ENCODE measurements at regions not wholly inside any gene's neighbourhood (a gene's known extent, or its start where the extent isn't known, plus 50 kb on each side); places are given as distances from the start of the nearest gene placed in this dataset.

- Histone ChIP-seq H3K4me2 (no peak overlapping the region), H3K4me3 (no peak overlapping the region), H3K9me3 (peaks cover 30% of the 10 kb centered on the region), H3K27ac (no peak overlapping the region), H3K4me1 (peaks cover 17% of the 10 kb centered on the region)
- no peak for ATAC-seq
- WGBS (ENCODE audit: missing lambda C conversion rate): 50% methylated on average over 6 of the region's 6 CpGs
- TF ChIP-seq HMGXB4 (CRISPR knock-in tag; IDR thresholded peaks at IDR 0.05; ENCODE audit: borderline replicate concordance): no peak
- TF ChIP-seq MAFK (IDR thresholded peaks at IDR 0.05; ENCODE audit: partially characterized antibody): no peak
- no peak for TF ChIP-seq NPAS2 (CRISPR knock-in tag; IDR thresholded peaks at IDR 0.05; ENCODE audit: borderline replicate concordance)
- no peak for TF ChIP-seq KDM1A (IDR thresholded peaks at IDR 0.05; ENCODE audit: low read depth)
- TF ChIP-seq HOXB5 (CRISPR knock-in tag; IDR thresholded peaks at IDR 0.05): no peak
- TF ChIP-seq ZNF302 (CRISPR knock-in tag; IDR thresholded peaks at IDR 0.05): no peak
- no peak for TF ChIP-seq EP300 (IDR thresholded peaks at IDR 0.05)
- TF ChIP-seq PHF8 (IDR thresholded peaks at IDR 0.05; ENCODE audit: borderline replicate concordance, low read depth): no peak
- no peak for TF ChIP-seq KDM5A (IDR thresholded peaks at IDR 0.05)
- no peak for TF ChIP-seq FOXS1 (CRISPR knock-in tag; IDR thresholded peaks at IDR 0.05)
- no peak for TF ChIP-seq FOSL2 (IDR thresholded peaks at IDR 0.05)
- no peak for TF ChIP-seq FOSL2 (CRISPR knock-in tag; IDR thresholded peaks at IDR 0.05)
- TF ChIP-seq RFX5 (IDR thresholded peaks at IDR 0.05): no peak
- no peak for TF ChIP-seq NR3C1 (IDR thresholded peaks at IDR 0.05)
- no peak for TF ChIP-seq FOSB (CRISPR knock-in tag; IDR thresholded peaks at IDR 0.05)
- no peak for FAIRE-seq
- ChIA-PET POLR2A (no interaction called here), CTCF (no interaction called here)
- no peak for DNase-seq (ENCODE audit: low read depth in 1 of 2, low spot score in 1 of 2)
Observed at GRCh38 chrX:1802912-1803311, 188.1 kb downstream of the ASMT start.

GRCh38 chrX:1803741-1804140, 188.9 kb downstream of the ASMT start:
- ChIA-PET CTCF (no interaction called here), POLR2A (no interaction called here)
- no peak overlapping the region for H3K4me2 ChIP-seq
- ATAC-seq (no peak), DNase-seq (ENCODE audit: low read depth in 1 of 2, low spot score in 1 of 2) (no peak), FAIRE-seq (no peak)
- 96% methylated on average over 3 of the region's 3 CpGs for WGBS (ENCODE audit: missing lambda C conversion rate)
- H3K9me3 ChIP-seq: peaks cover 30% of the 10 kb centered on the region
- H3K4me1 ChIP-seq: peaks cover 16% of the 10 kb centered on the region
- H3K27ac ChIP-seq: no peak overlapping the region
- TF ChIP-seq ATOH8 (CRISPR knock-in tag; IDR thresholded peaks at IDR 0.05; ENCODE audit: low read depth) (no peak), ESRRA (IDR thresholded peaks at IDR 0.05; ENCODE audit: borderline replicate concordance, low read length) (no peak), POLR2A (IDR thresholded peaks at IDR 0.05; ENCODE audit: low read length) (no peak), CBX8 (IDR thresholded peaks at IDR 0.05) (no peak), ZC3H11A (IDR thresholded peaks at IDR 0.05) (no peak), FOSB (CRISPR knock-in tag; IDR thresholded peaks at IDR 0.05) (no peak), ZFP36 (IDR thresholded peaks at IDR 0.05; ENCODE audit: borderline replicate concordance, partially characterized antibody) (no peak), SREBF2 (IDR thresholded peaks at IDR 0.05) (no peak), MAZ (IDR thresholded peaks at IDR 0.05; ENCODE audit: borderline replicate concordance, low read depth, low read length) (no peak), JUNB (IDR thresholded peaks at IDR 0.05) (no peak)
- no peak overlapping the region for H3K4me3 ChIP-seq

GRCh38 chrX:1807301-1807731, 192.5 kb downstream of the ASMT start:
- Histone ChIP-seq H3K4me2 (peak overlapping the region; percentile 20; the same call in 1 of the 3 replicates), H3K9me3 (peaks cover 7% of the 10 kb centered on the region; the same call in 2 of the 3 replicates), H3K27ac (no peak overlapping the region), H3K4me1 (0 out of 3 replicates have a peak, but pooled peaks cover 3% of the 10 kb centered on the region), H3K4me3 (no peak overlapping the region)
- POLR2A ChIA-PET: no interaction called here
- CTCF ChIA-PET: no interaction called here
- WGBS (ENCODE audit: missing lambda C conversion rate): 55% methylated on average over 11 of the region's 12 CpGs
- FAIRE-seq: no peak
- no peak for TF ChIP-seq EP300 (IDR thresholded peaks at IDR 0.05)
- TF ChIP-seq KDM5A (IDR thresholded peaks at IDR 0.05): no peak
- no peak for TF ChIP-seq REST (IDR thresholded peaks at IDR 0.05)
- no peak for TF ChIP-seq BHLHE40 (IDR thresholded peaks at IDR 0.05; ENCODE audit: low read depth, low read length)
- TF ChIP-seq ZSCAN20 (CRISPR knock-in tag; IDR thresholded peaks at IDR 0.05): no peak
- no peak for TF ChIP-seq ZC3H11A (IDR thresholded peaks at IDR 0.05)
- no peak for TF ChIP-seq SMC3 (IDR thresholded peaks at IDR 0.05)
- peak in 1 of 2 experiments; percentile 36; a peak in 2 of 6 replicates for ATAC-seq
- DNase-seq (ENCODE audit: low read depth in 1 of 2, low spot score in 1 of 2): no peak
